GM18508 (cell line): ENCODE measurements at regions not wholly inside any gene's neighbourhood (a gene's known extent, or its start where the extent isn't known, plus 50 kb on each side); places are given as distances from the start of the nearest gene placed in this dataset.

Source experiments
- ATAC-seq: cut with Tn5 transposase; IDR thresholded peaks from one replicate; pipeline ENCODE4 v1.9.1; 2021; ENCODE audit warnings: moderate number of reproducible peaks; ENCODE audit not compliant: insufficient read depth, unreplicated experiment

DNA sequence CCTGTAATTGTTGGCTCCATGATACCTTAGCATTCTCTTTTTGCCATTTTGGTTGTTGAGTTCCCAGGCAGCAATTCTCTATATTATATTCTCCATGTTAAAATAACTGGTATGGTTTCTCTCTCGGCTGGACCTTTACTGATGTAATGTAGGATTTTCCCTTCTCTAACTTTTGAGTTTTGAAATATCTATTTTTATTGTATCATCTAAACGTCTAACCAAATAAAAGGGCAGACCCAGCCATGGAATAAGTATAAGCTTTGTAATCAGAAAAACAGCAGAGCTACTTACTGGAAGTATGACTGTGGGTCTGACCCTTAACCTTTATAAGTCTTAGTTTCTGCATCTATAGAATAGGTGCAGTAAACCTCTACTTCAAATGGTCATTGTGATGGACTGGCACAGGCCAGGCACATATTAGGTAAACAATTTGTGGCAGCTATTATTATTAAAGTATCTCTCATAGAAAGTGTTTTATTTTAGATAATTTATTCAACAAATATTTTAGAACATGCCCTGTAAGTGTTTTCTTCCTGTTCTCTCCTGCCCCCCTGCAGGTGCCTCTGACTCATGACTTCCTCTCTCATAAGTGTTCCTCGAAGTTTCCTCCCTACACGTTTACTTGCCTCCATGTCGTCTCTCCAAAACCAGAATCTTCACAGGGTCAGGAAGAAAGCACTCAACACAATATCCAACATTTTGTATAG is 224.9 kb upstream of the FGGY start:
- no peak for ATAC-seq

DNA sequence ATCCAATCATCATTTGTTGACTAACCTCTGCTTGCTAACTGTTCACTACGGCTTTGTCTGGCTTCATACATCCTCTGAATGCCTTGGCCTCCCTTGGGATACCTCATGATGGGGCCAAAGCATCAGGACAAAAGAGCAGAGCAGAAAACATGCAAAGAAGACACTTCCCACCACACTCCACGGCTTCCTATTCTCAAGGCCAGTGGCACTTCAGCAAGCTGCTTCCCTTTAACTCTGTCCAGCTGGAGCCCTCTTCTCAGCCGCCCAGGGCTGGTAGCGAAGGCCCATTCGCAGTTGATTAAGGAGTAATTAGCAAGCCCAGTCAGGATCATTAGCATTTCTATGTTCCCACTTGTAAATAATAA is 224.3 kb upstream of the FGGY start:
- ATAC-seq = no peak

DNA sequence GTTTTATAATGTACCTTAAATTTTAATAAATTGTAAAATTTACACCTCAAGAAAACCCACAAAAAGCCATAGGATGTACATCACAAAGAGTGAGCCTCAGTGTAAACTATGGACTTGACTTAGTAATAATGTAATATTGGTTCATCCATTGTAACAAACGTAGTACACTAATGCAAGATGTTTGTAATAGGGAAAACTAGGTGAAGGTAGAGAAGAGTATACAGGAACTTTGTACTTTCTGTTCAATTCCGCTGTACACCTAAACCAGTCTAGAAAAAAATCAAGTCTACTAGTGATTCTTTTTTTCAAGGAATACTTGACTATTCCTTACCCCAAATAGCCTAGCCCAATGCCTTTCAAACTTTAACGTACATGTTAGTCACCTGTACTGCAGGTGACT is 222.3 kb upstream of the FGGY start:
- ATAC-seq = no peak

DNA sequence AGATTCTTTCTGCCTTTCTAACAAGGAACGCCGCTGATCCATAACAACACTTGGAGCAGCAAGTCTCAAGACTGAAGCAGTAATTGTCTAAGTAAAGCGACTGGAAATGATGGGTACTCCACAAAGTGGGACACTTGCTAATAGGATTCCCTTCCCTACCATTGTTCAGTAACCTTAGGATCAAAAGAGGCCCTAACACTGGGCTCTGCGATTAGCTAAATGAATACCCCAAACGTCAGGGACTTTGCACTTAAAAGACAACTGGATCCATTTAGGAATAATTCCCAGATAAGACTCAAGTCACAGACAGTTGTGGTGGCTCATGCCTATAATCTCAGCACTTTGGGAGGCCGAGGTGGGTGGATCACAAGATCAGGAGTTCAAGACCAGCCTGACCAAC is 221.9 kb upstream of the FGGY start:
- ATAC-seq = no peak

DNA sequence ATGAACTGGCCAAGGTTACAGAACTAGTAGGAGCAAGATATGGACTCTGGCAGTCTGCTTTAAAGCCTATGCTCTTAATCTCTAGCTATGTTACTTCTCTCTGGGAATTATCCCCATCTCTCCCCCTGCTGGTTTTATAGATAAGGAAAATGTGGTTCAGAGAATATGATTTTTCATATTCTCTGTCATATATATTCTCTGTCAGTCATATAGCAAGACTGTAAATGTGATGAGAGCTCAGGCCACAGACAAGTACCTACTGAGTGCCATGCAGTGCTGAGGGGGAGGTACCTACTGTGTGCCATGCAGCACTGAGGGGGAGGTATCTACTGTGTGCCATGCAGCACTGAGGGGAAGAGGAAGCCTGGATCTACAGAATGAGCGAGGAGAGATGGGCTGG is 220.3 kb upstream of the FGGY start:
- no peak for ATAC-seq

DNA sequence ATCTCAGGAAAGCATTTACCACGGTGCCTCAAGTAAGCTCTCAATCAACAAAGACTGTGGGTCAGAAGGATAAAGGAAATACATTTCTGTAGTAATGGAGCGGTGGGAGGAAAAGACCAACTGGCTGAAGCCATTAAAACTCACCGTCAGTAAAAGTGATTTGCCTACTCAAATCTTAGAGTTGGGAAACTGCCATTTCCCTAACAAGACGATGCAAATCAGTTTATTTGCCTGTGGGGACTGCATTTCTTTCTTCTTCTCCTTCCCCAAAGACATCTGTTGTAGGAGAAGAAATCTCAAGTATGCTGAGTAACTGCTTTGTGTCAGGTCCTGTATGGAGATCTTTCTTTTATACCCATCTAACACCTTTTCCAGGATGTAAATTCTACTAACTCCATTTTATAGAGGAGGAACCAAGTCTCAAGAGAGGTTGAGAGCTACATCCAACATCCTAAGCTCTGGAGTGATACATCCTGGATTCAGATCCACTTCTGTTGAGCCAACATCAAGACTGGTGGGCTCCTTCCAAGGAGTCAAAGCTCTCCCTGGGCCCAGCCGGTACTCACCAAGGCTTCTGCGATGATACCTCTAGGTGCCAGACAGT is 219.3 kb upstream of the FGGY start:
- no peak for ATAC-seq

DNA sequence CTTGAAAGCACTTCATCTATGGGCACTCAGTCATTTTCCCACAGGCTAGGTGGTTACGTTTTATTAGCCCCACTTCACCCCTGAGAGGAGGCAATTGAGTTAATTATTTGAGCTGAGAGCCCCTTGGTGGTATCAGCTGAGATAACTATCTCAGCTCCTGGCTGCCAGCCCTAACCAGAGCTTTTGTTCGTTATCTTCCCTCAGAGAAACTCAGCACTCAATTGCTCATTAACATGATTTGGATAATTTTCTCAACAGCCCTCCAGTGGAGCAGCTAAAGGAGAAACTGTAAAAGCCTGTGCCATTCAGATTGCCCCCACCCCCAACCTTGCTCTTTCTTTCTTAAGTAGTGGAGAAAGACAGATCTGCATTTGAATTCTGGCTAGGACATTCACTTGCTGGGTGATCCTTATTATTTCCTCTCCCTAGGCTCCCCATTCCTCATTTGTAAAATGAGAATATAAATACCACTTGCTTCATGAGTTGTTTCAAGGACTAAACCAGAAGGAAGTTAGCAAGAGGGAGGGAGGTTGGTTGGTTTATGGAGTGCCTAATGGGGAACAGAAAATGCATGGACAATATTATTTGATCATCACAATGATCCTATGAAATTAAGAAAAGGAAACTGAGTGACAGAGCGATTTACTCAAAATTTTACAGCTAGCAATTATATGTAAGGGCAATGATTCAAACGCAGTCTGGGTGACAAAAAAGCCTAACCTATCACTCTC is 218.7 kb upstream of the FGGY start:
- no peak for ATAC-seq

DNA sequence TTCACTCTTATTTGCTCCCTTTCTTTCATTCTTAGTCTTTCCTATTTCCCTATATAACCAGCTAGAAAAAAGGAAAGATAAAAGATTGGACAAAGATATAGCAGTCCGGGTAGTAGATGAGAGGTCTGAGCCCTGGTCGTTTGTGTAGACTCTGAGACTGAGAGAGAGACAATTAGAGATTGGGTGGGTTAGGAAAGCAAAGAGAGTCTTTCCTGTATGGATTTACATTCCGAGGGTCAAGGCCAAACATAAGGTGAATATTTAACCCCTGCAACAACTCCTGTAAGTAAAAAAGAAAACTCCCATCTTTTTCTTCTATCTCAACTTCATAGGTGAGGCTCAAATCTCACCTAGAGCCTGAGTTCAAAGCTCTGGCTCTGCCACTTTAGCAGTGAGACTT is 218.0 kb upstream of the FGGY start:
- no peak for ATAC-seq

DNA sequence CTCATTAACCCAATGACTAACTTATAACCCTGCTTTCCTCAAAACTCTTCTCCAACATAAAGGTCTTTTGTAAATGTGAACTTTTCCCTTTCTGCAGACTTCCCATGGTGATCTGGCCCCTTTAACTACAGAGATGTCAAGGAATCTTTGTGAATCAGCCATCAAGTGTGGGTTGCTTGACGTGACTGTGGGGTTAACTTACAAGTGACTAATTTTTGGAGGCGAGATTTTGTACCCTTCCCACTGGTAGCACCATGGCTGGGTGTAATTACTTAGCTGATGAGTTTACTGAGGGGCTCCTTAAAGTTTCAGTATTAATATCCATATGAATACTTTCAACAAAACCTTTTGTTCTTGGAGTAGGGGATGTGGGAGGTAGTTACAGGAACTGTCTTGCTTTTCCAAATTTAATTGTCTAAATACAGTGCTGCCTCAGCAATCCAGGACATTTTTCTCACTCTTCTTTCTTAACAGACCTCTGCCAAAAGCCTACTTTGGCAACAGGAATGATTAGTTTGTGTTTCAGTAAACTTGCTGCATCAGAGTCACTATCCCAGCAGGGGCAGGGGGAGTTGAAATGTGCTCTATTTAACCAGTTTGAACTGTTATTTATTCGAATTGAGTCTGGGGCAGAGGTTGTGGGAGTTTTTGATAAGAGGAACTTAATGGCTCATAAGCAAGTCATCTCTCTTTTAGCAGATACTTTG is 217.3 kb upstream of the FGGY start:
- no peak for ATAC-seq

DNA sequence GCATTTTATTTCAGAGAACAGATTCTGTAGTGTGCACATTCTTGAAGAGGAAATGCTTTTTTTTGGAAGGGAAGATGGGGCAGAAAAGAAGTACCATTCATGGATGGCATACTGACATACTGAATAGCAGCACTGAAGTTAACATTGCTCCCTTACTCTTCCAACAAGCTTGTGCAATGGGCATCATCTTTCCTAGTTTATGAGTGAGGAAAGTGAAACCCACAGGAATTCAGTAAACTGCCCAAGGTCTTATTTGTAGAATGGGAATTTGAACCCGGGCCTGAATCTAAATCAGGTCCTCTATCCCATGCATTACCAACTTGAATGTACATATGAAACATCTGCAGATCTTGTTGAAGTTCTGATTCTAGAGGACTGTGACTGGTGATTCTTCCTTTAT is 215.7 kb upstream of the FGGY start:
- no peak for ATAC-seq

DNA sequence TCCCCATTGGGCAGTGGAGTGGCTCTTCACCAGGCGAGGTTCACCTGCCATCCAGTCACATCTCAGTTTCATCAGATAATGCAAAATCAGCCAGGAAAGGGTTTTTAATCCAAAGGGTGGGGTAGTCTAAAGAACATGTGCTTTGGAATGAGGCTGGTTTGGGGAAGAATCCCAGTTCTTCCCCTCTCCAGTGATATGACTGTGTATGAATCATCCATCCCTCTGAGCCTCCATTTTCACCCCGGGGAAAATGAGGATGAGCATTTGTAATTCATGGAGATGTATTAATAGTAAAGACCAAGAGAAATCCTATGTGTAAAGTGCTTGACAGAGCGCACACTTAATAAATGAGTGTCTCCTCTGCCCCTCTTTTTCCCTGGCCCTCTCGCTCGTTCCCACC is 215.1 kb upstream of the FGGY start:
- ATAC-seq = no peak

DNA sequence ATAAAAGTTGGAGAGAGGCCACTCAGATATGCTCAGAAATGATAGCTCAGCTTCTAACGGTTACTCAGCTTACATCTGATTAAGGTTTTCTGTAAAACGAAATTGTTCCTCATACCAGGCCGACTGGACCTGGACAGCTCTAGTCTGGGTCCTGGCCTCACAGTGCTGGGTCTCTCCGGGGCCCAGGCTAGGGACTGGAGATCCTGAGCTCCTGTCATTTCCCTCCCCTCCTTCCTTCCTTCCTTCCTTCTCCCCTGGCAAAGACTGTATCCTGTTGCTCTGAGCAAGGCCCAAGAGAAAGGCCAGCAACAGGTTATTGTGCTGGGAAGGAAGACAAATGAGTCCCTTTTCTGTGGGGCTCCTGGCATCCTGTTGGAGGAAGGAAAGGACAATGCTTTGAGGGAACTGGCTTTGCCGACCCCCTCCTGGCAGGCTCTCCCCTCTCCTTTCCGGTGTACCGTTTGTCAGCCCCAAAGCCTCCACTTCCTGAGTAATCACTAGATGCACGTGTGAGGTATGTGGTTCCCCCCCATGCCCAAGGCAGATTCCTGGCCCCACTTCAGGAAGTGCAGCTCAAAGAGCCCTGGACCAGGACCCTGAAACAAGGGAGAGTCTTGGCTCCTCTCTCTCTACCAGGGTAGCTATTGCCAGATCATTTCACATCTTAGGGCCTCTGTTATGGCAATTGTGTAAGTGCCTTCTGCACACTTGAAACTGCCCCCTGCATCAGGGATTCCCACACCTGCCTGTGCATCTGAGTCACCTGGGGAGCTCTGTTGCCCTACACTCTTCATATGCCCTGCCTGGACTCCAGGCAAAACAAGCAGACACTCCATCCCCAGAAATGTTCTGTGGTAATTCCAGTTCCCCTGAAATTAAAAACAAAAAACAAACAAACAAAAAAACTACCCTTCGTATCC is 212.7 kb upstream of the FGGY start:
- ATAC-seq = no peak

DNA sequence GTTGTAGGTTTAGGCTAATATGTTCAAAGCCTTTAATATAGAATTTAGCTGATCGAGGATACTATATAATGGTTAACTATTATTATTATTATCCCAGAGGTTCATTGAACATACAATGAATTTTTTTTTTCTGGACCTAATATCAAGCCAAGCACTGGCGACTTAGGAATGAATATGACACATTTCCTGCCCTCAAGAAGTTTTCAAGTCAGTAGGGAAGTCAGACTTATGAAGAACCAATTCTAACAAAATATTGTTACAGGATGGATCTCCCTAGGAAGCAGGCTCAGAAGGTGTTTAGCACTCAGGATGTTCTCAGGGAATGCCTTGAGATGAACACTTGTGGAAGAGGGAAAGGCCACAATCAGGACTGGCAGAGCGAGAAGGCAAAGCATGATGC is 211.8 kb upstream of the FGGY start:
- ATAC-seq = no peak

DNA sequence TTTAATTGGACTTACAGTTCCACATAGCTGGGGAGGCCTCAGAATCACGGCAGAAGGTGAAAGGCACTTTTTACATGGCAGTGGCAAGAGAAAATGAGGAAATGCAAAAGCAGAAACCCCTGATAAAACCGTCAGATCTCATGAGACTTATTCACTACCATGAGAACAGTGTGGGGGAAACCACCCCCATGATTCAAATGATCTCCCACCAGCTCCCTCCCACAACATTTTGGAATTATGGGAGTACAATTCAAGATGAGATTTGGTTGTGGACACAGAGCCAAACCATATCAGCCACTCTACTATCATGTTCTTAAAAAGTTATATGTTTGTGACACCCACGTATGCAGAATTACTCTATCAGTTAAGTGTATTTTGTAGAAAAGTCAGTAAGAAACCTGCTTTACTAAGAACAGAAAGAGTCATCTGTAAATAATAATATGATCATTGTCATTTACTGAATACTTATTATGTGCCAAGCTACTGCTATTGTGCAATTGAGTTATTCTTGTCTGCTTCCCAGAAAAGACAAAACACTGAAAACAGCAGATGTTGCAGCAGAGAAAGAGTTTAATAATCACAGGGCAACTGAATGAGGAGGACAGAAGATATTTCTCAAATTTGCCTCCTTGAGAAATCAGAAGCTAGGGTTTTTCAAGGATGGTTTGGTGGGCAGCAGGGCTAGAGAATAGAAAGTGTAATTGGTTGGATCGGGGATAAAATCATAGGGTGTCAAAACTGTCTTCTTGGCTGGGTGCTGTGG is 207.7 kb upstream of the FGGY start:
- ATAC-seq = no peak

DNA sequence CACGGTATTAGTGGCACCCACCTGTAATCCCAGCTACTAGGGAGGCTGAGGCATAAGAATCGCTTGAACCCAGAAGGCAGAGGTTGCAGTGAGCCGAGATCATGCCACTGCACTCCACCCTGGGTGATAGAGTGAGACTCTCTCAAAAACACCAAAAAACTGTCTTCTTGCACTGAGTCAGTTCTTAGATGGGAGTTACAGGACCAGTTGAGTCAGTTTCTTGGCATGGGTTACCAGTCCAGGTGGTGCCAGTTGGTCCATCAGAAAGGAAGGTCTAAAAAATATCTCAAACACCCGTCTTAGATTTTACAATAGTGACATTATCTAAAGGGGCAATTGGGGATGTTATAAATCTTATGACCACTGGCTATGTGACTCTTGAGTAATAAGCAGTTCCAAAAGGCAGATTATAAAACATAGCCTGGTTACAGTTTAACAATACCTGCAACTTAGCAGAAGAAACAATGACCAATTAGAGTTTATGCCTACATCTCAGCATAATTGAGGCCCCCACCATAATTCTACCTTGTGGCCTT is 206.9 kb upstream of the FGGY start:
- no peak for ATAC-seq

DNA sequence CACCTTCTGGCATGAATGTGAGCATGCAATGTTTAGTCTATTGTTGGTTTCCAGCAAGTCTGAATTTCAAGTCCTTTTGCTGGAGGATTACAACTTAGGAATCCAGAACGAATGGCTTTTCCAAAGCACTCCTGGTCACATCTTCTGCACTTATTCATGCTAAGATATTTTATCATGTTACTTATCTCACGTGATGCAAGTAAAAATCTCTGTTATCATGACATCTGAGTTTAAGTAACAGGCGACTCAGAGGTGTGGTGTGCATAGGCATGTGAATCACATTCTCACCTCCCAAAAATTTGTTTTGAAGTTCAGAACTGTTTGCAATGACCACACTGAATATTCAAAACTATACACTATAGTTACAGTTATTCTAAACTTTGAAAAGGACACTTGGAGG is 204.8 kb upstream of the FGGY start:
- ATAC-seq = no peak

DNA sequence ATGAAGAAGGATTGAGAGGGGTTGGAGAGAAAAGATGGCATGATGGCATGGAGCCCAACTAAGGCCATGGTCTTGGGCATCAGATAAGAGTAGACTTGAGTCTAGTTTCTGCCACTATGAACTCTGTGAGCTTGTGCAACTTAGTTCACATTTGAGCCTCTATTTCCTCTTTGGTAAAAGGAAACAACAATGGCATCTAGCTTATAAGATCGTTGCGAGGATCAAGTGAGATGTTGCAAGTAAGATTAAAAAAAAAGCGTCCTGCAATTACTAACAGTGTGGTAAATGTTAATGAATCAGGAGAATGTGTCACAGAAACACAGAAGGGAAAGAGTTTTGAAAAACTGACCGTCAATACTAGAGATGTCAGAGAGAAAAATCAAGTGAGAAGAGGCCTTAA is 202.9 kb upstream of the FGGY start:
- ATAC-seq = no peak

DNA sequence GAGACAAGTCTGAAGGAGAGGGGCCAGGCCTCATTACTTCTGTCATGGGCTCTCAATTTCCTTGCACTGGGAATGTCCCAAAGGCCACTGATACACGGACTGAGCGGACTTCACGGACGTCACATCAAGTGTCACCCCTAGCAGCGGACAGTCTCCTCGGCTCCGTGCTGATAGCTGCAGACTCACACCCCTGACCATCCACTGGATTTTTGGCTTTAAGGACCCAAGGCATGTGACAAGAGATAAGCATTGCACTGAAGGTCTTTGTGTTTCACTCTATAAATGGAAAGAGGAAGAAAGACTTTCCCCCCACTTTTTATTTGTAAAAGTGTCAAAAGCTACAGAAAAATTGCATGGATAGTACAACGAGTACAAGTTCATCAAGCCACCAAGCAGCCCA is 200.4 kb upstream of the FGGY start:
- ATAC-seq = no peak

DNA sequence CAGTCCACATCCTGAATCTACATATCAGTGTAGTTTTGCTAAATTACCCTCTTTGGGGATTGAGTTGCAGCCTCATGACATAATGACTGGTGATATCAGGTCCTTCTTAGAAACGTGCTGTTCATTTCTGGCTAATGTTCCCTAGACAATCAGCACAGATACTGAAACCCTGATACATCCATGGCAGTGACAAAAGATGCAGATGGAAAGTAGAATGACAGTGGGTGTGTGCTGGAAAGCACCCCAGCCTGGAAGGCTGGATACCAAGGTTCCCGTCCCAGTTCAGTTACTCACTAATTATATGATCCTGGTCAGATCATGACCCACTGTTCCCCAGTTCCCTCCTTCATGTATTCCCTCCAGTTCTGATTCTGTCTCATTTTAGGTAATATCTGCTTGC is 198.2 kb upstream of the FGGY start:
- no peak for ATAC-seq
